B cell (primary cell): ENCODE measurements at regions not wholly inside any gene's neighbourhood (a gene's known extent, or its start where the extent isn't known, plus 50 kb on each side); places are given as distances from the start of the nearest gene placed in this dataset.

ENCODE experiments used
- EZH2 ChIP-seq: IDR thresholded peaks from 2 replicates; pipeline ENCODE4 v1.6.1; 2012; ENCODE audit warnings: borderline replicate concordance, low read depth, mild to moderate bottlenecking, moderate library complexity, low read length; ENCODE audit not compliant: insufficient read depth, poor library complexity, severe bottlenecking
- TF ChIP-seq, protein P1 (sequence below): fragments of 200-600 bp; IDR thresholded peaks from one replicate; pipeline ENCODE4 v1.8.0; 2022; ENCODE audit warnings: antibody characterized with exemption, mild to moderate bottlenecking

GRCh38 chr14:39843881-39844280 lies 411.6 kb upstream of the FBXO33 start:
- TF ChIP-seq, protein P1, sequence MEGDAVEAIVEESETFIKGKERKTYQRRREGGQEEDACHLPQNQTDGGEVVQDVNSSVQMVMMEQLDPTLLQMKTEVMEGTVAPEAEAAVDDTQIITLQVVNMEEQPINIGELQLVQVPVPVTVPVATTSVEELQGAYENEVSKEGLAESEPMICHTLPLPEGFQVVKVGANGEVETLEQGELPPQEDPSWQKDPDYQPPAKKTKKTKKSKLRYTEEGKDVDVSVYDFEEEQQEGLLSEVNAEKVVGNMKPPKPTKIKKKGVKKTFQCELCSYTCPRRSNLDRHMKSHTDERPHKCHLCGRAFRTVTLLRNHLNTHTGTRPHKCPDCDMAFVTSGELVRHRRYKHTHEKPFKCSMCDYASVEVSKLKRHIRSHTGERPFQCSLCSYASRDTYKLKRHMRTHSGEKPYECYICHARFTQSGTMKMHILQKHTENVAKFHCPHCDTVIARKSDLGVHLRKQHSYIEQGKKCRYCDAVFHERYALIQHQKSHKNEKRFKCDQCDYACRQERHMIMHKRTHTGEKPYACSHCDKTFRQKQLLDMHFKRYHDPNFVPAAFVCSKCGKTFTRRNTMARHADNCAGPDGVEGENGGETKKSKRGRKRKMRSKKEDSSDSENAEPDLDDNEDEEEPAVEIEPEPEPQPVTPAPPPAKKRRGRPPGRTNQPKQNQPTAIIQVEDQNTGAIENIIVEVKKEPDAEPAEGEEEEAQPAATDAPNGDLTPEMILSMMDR, result no peak
- no peak for TF ChIP-seq EZH2
